ENCODE measurements at regions not wholly inside any gene's neighbourhood (a gene's known extent, or its start where the extent isn't known, plus 50 kb on each side); places are given as distances from the start of the nearest gene placed in this dataset.

DNA sequence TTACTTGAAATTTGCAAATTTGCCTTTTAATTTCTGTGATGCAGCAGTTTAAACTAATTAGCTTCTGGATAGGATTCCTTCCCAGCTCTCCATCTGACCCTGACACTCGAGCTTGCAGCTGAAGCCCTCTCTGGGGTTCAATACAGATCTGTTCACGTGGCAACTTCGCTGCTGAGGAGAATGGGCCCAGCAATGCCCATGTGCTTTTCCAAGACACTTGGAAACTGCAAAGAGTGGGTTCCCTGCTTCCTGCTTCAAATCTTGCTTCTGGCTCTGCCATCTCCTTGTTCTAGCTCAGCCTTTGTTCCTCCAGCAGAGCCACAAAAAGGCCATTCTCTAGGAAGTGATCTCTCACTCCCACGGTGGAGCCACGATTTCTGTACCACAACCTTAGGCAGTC is 50.0 kb upstream of the IRX6 start:
- DNase-seq, result no peak
